Amniotic stem cell (primary cell): ENCODE measurements at regions not wholly inside any gene's neighbourhood (a gene's known extent, or its start where the extent isn't known, plus 50 kb on each side); places are given as distances from the start of the nearest gene placed in this dataset.
A peak's percentile ranks its signal among the peaks of the same experiment; 100 is the strongest.
"Not testable (repeated sequence)": the region's sequence is repeated elsewhere in the genome, so short reads cannot be mapped to it uniquely, and the experiment has no call there.

Experiments used
- DNase-seq: peaks from one replicate; lab custom pipeline; 2025; lab: John Stamatoyannopoulos, UW

DNA sequence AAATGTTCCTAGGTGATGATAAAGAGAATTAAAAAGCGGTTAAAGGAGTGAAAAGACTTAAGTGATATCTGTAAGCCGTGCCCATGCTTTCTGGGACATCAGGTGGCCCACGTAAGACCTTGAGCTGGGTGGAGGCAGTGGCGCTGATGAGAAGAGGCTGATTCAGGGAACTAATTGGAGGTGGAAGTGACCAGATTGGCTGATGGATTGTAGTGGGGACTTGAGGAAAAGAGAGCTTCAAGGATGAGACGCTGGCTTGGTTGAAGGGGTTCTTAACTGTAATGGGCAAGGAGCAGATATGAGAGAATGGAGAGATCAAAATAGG lies 69.1 kb upstream of the EP300 start:
- DNase-seq: no peak

- DNase-seq: peak; percentile 82
Observed at GRCh38 chr22:41028841-41029240, 63.6 kb upstream of the EP300 start.

- DNase-seq: no peak
Observed at GRCh38 chr22:41030891-41031290, 61.5 kb upstream of the EP300 start.

GRCh38 chr22:41034706-41035105 lies 57.7 kb upstream of the EP300 start:
- DNase-seq: no peak

DNA sequence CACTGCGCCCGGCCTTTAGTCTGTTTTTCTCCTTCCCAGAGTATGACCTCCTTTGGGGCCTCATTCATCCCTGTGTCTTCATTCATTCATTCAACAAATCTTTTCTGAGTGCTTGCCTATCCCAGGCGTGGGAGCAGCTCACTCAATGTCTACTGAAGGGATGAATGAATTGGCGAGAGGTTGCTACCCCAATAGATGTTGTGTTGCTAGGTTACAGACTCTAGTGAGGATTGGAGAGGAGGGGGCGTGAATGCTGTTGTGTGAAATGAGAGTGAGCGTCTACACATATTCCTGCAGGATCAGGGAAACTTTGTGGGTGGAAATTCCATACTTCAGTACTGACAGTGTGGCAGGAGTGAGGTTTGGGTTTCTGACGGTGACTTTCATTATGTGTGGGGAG lies 55.5 kb upstream of the EP300 start:
- DNase-seq: no peak

DNA sequence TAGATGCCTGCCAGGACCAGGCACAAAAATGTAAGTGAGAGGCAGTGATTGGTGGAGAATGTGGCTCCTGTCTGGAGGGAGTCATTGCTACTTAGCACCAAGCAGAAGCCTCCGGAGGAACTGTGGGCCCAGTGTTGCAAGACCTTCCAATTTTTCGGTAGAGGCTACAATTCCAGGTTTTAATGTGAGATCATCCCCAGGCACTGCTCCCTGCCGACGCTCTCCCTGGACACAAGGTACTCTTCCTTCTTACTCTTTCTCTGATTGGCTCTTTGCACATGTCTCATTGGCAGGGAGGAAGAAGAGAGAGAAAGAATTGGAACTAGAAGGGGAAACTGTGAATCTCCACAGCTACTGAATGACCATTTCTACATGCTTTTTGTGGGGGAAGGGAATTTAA lies 53.7 kb upstream of the EP300 start:
- no peak for DNase-seq

- DNase-seq: not testable (repeated sequence)
Observed at GRCh38 chr22:41039641-41040040, 52.8 kb upstream of the EP300 start.

DNA sequence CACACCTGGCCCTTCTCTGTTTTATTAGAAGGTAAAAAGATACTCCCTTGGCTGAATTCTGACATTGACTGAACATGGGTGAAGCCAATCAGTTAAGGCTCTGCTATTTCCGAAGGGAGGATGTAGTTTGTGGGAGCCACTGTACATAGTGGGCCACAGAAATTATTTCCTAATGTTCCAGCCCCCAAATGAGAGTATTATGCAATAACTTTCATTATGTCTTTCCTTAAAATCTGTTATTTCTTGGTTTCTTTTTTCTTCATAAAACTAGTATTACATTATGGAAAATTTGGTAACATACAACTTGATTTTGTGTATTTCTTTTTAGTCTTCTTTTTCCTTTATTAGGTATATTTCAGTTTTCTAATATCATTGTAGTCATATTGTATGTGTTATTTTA lies 51.9 kb upstream of the EP300 start:
- no peak for DNase-seq

- DNase-seq: no peak
Observed at GRCh38 chr22:41041532-41041931, 50.9 kb upstream of the EP300 start.
